A673 (cell line): ENCODE measurements at regions not wholly inside any gene's neighbourhood (a gene's known extent, or its start where the extent isn't known, plus 50 kb on each side); places are given as distances from the start of the nearest gene placed in this dataset.

Experiments
- CTCF ChIP-seq: fragments of 300-800, 200-600 bp; sonication (generic); conservative IDR thresholded peaks from 2 replicates; pipeline ENCODE4 v1.5.1; 2017; ENCODE audit warnings: low read depth, mild to moderate bottlenecking, antibody characterized with exemption, low read length, moderate library complexity, mixed read lengths
- EZH2 ChIP-seq: fragments of 200-600 bp; sonication (generic); IDR thresholded peaks from 2 replicates; pipeline ENCODE4 v1.6.1; 2017; ENCODE audit warnings: borderline replicate concordance, low read depth, mild to moderate bottlenecking, mixed read lengths, antibody characterized with exemption, low read length; ENCODE audit not compliant: poor library complexity, severe bottlenecking

DNA sequence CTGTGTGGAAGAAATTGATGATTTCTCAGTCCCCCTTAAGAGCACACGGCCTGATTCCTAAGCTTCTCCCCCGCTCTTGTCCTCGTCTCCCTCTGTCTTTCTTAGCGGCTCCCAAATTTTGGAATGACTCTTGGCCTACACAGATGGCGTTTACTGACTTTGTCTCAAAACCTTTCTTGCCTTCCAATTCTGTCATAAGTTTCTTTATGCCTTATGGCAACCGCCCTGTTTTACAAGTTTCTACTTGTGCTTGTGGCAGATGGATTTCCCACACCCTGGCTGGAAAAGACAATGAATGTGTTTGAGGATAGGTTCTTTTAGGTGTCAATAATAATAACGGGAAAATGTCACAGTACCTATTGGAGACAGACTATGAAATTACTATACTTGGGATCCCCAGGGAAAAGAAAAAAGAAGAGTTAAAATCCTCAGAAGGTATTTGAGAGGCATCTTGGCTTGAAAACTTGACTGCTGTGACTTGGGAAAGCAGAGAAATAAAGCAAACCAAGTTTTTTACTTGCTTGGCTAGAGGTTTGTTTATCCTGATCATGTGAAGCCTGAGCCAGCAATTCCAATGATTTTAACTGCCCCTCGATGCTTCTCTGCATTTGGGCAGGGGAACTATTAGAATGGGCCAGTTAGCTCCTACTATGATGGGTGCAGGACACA is 276.4 kb downstream of the HRH4 start:
- TF ChIP-seq CTCF (no peak), EZH2 (no peak)
